HG03103 (cell line): ENCODE measurements at regions not wholly inside any gene's neighbourhood (a gene's known extent, or its start where the extent isn't known, plus 50 kb on each side); places are given as distances from the start of the nearest gene placed in this dataset.

Source experiments
- ATAC-seq: cut with Tn5 transposase; IDR thresholded peaks from one replicate; pipeline ENCODE4 v1.9.1; 2021; ENCODE audit warnings: low read depth; ENCODE audit not compliant: unreplicated experiment

- no peak for ATAC-seq
Observed at GRCh38 chr6:165807249-165807960, 144.4 kb upstream of the PDE10A start.

DNA sequence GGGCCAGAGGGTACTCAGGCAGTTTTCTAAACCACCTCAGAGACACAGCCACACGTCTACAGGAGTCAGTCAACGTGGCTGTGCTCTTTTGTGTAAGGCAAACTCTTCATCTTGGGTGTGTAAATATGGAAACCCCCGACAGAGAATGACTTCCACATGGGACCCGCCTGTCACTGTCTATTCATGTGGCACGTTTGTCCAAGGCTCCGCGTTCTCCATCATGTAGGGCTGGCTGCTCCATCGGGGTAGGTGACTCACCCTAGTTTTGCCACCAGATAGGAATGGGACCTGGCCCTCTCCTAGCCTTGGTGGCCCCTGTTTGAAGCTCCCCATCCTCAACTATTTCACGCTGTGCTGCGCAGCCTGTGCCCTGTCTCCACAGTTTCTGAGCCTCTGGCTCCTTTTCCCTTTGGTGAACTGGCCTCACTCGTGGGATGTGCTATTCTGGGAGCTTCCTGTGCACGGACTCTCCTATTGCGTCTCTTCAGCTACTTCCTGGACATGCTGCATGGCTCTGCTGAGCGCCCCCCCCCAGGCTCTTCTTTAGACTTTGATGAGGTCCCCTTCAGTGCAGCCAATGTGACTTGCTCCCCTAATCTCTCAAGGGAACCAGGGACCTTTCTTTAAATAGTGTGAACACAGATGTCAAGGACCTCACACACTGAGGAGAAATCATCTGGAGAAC, 143.2 kb upstream of the PDE10A start:
- ATAC-seq, result no peak

DNA sequence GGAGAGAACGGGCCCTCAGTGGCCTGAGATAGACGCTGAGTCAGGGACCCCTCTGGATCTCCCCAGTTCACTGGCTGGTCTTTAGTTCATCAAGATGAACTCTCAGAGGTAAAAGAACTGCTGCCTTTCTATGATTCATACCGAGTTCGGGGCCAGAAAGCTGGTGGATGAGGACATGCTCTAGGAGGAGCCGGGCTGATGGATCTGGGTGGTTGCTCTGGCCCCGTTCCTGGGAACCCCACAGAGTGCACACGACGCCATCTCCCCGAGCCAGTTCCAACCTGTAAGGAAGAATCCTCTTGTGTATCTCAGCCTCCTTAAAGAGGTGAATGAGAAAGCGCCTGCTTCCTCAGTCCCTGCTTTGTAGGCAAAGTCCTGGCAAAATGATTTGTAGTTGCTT, 142.6 kb upstream of the PDE10A start:
- no peak for ATAC-seq

GRCh38 chr6:165805067-165805555, 142.1 kb upstream of the PDE10A start:
- no peak for ATAC-seq

- ATAC-seq, result no peak
Observed at GRCh38 chr6:165804331-165805066, 141.5 kb upstream of the PDE10A start.

DNA sequence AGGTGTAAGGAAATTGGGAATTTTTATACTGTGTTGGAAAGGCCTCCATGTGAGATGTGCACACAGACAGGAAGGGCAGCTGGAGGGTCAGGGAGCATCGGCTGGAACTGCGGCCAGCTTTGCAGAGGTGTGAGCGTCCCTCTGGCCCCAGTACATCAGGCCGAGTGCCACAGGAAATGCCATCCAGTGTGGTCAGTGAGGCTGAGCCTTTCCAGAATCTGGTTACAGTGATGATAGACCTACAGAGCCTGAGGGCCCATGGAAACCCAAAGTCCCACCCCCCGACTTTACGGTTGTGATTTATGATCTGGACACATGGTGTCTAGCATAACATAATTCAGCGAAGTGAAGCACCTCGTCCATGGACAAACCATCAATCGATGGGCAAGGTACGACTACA, 137.3 kb upstream of the PDE10A start:
- ATAC-seq, result no peak

GRCh38 chr6:165799391-165800153, 136.5 kb upstream of the PDE10A start:
- no peak for ATAC-seq

GRCh38 chr6:165798991-165799390, 135.9 kb upstream of the PDE10A start:
- ATAC-seq, result no peak

DNA sequence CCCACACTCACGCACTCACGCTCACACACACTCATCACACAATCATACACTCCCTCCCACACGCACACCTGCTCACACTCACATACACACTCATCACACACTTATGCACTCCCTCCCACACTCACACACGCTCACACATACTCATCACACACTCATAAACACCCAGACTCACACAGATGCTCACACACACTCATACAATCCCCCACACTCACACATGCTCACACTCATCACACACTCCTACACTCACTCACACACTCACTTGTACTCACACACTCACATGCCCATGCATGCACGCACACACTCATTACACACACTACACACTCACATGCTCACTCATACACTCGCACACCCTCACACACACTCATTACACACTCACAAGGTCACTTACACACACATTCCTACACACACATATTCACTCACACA, 131.1 kb upstream of the PDE10A start:
- ATAC-seq, result no peak

DNA sequence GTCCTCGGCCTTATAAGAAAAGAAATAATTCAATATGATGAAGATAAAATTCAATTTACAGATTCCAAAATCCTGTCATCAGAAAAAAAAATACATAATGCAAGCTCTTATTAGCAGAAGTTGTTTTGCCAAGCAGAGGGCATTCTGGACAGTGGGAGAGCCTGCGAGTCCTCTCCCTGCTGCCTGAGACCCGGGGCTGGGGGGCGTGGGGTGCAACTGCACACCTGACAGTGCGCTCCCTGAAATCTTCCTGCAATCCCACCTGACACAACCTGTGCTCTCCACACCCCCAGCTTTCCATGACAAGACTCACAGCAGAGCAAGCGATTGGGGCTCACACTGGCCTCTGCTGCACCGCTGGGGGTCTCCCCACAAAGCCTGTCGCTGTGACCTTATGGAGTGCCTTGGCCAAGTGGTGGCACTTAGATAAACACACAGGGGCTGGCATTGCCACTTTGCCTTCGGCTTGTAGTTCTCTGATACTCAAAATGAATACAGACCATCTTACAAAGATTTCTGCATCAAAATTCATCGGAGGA, 130.3 kb upstream of the PDE10A start:
- no peak for ATAC-seq

- no peak for ATAC-seq
Observed at GRCh38 chr6:165791876-165792437, 128.9 kb upstream of the PDE10A start.

- ATAC-seq, result no peak
Observed at GRCh38 chr6:165791306-165791705, 128.3 kb upstream of the PDE10A start.

- ATAC-seq, result no peak
Observed at GRCh38 chr6:165782812-165783211, 119.8 kb upstream of the PDE10A start.

GRCh38 chr6:165782134-165782533, 119.1 kb upstream of the PDE10A start:
- ATAC-seq, result no peak

DNA sequence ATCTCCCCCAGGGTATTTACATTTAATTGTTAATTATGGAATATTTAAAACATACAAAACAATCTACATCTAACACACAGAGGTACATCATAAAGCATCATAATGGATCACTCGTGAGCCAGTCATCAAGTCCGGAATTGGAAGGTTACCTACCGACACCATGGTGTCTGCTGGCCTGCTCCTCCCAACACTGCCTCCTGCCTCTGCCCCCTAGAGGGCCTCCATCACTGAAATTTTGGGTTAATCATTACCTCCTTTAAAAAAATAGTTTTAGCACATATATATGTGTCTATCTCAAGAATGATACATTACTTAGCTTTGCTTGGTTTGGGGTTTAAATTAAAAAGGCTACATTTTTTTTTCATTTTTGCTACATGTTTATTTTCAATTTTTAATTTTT, 114.6 kb upstream of the PDE10A start:
- no peak for ATAC-seq

DNA sequence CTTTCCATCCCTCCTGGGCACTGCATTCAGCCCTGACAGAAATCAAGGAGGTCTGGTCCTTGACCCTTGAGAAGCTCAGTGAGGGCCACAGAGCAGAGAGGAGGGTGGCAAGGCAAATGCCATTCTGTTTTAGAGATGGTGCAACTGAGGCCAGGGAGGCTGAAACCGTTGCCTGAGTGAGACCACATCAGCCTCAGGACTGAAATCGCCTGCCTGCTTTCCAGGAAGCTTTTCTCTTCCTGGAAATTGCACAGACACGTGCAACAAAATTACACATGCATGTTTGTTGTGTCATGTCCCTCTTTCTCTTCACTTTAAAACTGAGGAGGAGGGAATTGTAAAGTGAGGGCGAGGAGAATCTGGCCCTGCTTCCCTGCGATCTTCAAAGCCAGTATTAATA, 113.7 kb upstream of the PDE10A start:
- no peak for ATAC-seq

DNA sequence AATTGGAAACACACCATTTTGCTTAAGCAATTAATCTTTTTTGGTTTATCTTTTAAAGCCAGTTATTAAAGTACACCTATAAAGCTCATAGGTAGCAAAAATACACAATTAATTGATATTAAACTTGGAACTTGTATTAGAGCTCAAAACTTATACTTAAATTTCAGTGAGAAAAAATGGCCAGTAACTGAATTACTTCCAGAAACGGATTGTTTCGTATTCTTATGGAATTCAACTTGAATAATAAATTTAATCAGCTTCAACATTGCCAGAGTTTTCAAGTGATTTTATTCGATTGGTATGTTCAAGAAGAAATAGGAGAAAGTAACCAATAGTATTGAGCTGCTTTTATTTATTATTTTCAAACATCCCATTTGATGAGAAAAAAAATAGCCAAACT, 112.7 kb upstream of the PDE10A start:
- no peak for ATAC-seq

GRCh38 chr6:165774903-165775601, 112.0 kb upstream of the PDE10A start:
- ATAC-seq, result no peak

- no peak for ATAC-seq
Observed at GRCh38 chr6:165770397-165771082, 107.5 kb upstream of the PDE10A start.
